H1 (cell line): ENCODE measurements at regions not wholly inside any gene's neighbourhood (a gene's known extent, or its start where the extent isn't known, plus 50 kb on each side); places are given as distances from the start of the nearest gene placed in this dataset.

Experiments
- BCL11A ChIP-seq, 2 experiments: IDR thresholded peaks; one replicate each; pipeline ENCODE4 v1.6.1; 2011; ENCODE audit warnings: low read depth in 2 of 2, low read length in 2 of 2, mild to moderate bottlenecking in 2 of 2
- CBX5 ChIP-seq: fragments of 300-800, 300-1000 bp; sonication (generic); IDR thresholded peaks from 2 replicates; pipeline ENCODE4 v1.7.1; 2016; ENCODE audit warnings: antibody characterized with exemption, low read length, low read depth
- CREB1 ChIP-seq: IDR thresholded peaks from 2 replicates; pipeline ENCODE4 v1.6.1; 2012; ENCODE audit warnings: inconsistent platforms
- POLR2AphosphoS5 ChIP-seq: IDR thresholded peaks from 2 replicates; pipeline ENCODE4 v1.6.1; 2011; ENCODE audit warnings: low read depth, low read length
- SP2 ChIP-seq: IDR thresholded peaks from 2 replicates; pipeline ENCODE4 v1.6.1; 2012; ENCODE audit warnings: mild to moderate bottlenecking, low read length, inconsistent platforms
- TEAD4 ChIP-seq: IDR thresholded peaks from 2 replicates; pipeline ENCODE4 v1.6.1; 2012; ENCODE audit warnings: low read depth, low read length, inconsistent platforms, mixed read lengths

DNA sequence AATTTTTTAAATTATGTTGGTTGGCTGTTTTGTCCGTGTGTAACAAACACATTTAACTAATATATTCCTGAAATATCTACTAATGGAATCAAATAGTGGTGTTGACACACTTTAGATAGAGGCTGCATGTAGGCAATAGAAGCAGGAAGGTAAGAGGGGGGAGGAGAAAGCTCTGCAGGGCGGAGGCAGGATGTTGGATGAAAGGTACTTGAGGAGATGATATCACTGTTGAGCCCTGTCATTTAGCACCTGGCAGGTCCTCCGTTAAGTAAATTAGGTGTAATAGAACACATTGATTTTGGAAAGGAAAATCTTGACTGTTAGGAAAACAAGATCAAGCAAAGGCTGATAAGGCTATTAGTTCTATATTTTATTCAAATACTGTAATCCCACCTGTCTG is 618.7 kb downstream of the PKHD1 start:
- TF ChIP-seq TEAD4 (no peak), POLR2AphosphoS5 (no peak), BCL11A (IDR thresholded peaks at IDR 0.05; ENCODE audit: low read depth in 2 of 2, low read length in 2 of 2) (no peak), CBX5 (no peak), CREB1 (no peak), SP2 (no peak)
